ENCODE measurements at regions not wholly inside any gene's neighbourhood (a gene's known extent, or its start where the extent isn't known, plus 50 kb on each side); places are given as distances from the start of the nearest gene placed in this dataset.
"Not testable (repeated sequence)": the region's sequence is repeated elsewhere in the genome, so short reads cannot be mapped to it uniquely, and the experiment has no call there.

- TF ChIP-seq CTCF (IDR thresholded peaks at IDR 0.05; ENCODE audit: low read depth, low read length, missing control alignments): no peak
- DNase-seq (ENCODE audit: low read depth): no peak
- H3K4me3 ChIP-seq (ENCODE audit: low read depth, low read length): no peak overlapping the region
These were observed 144.3 kb upstream of the GK2 start for GRCh38 chr4:79552311-79552710.

- TF ChIP-seq CTCF (IDR thresholded peaks at IDR 0.05; ENCODE audit: low read depth, low read length, missing control alignments): no peak
- H3K4me3 ChIP-seq (ENCODE audit: low read depth, low read length): no peak overlapping the region
- no peak for DNase-seq (ENCODE audit: low read depth)
These were observed 143.5 kb upstream of the GK2 start for GRCh38 chr4:79551555-79551954.

GRCh38 chr4:79547851-79548250 lies 139.8 kb upstream of the GK2 start:
- no peak for TF ChIP-seq CTCF (IDR thresholded peaks at IDR 0.05; ENCODE audit: low read depth, low read length, missing control alignments)
- no peak for DNase-seq (ENCODE audit: low read depth)
- H3K4me3 ChIP-seq (ENCODE audit: low read depth, low read length): no peak overlapping the region

GRCh38 chr4:79545292-79545691 lies 137.3 kb upstream of the GK2 start:
- not testable (repeated sequence) for DNase-seq (ENCODE audit: low read depth); H3K4me3 ChIP-seq (ENCODE audit: low read depth, low read length)

GRCh38 chr4:79540143-79540542 lies 132.1 kb upstream of the GK2 start:
- no peak overlapping the region for H3K4me3 ChIP-seq (ENCODE audit: low read depth, low read length)
- DNase-seq (ENCODE audit: low read depth): no peak
- no peak for TF ChIP-seq CTCF (IDR thresholded peaks at IDR 0.05; ENCODE audit: low read depth, low read length, missing control alignments)

GRCh38 chr4:79535516-79535915 lies 127.5 kb upstream of the GK2 start:
- TF ChIP-seq CTCF (IDR thresholded peaks at IDR 0.05; ENCODE audit: low read depth, low read length, missing control alignments): no peak
- DNase-seq (ENCODE audit: low read depth): no peak
- no peak overlapping the region for H3K4me3 ChIP-seq (ENCODE audit: low read depth, low read length)

GRCh38 chr4:79528241-79528706 lies 120.2 kb upstream of the GK2 start:
- no peak for DNase-seq (ENCODE audit: low read depth)
- TF ChIP-seq CTCF (IDR thresholded peaks at IDR 0.05; ENCODE audit: low read depth, low read length, missing control alignments): no peak
- H3K4me3 ChIP-seq (ENCODE audit: low read depth, low read length): no peak overlapping the region

Measured in GM12864 (cell line).